SK-N-SH treated with all-trans-retinoic acid at 6 μM for 48 hours (cell line): ENCODE measurements at regions not wholly inside any gene's neighbourhood (a gene's known extent, or its start where the extent isn't known, plus 50 kb on each side); places are given as distances from the start of the nearest gene placed in this dataset.

Experiments
- ATAC-seq: fragments of 200-7000 bp; cut with Tn5 transposase; 3 replicates; pipeline ENCODE4 v1.9.1; 2020; ENCODE audit warnings: mild to moderate bottlenecking, moderate library complexity
- ARNTL ChIP-seq: fragments of 450-650 bp; formaldehyde crosslinking; IDR thresholded peaks from 2 replicates; pipeline ENCODE4 v1.5.0; 2020; ENCODE audit warnings: low read depth, mild to moderate bottlenecking, moderate library complexity, borderline replicate concordance
- BACH2 ChIP-seq: fragments of 250-450 bp; sonication (Bioruptor Pico); IDR thresholded peaks from 2 replicates; pipeline ENCODE4 v1.9.0; 2021; ENCODE audit warnings: mild to moderate bottlenecking, borderline replicate concordance
- CSDC2 ChIP-seq: fragments of 250-450 bp; sonication (Bioruptor Pico); IDR thresholded peaks from 2 replicates; pipeline ENCODE4 v1.5.0; 2020; ENCODE audit warnings: mild to moderate bottlenecking, moderate library complexity
- CSRNP3 ChIP-seq: fragments of 250-450 bp; sonication (Bioruptor Pico); IDR thresholded peaks from 2 replicates; pipeline ENCODE4 v1.5.1; 2021; ENCODE audit warnings: mild to moderate bottlenecking, moderate library complexity
- GLIS3 ChIP-seq: fragments of 250-450 bp; sonication (Bioruptor Pico); IDR thresholded peaks from 2 replicates; pipeline ENCODE4 v1.5.0; 2020; ENCODE audit warnings: mild to moderate bottlenecking, moderate library complexity
- ISL1 ChIP-seq: fragments of 250-450 bp; sonication (Bioruptor Pico); IDR thresholded peaks from 2 replicates; pipeline ENCODE4 v2.1.2; 2022; ENCODE audit warnings: mild to moderate bottlenecking, moderate library complexity
- OSR1 ChIP-seq: fragments of 250-450 bp; sonication (Bioruptor Pico); IDR thresholded peaks from 2 replicates; pipeline ENCODE4 v1.8.0; 2022; ENCODE audit warnings: moderate library complexity, mild to moderate bottlenecking, inconsistent platforms
- PPARA ChIP-seq: fragments of 250-450 bp; sonication (Bioruptor Pico); IDR thresholded peaks from 2 replicates; pipeline ENCODE4 v1.5.0; 2020; ENCODE audit warnings: mild to moderate bottlenecking, borderline replicate concordance
- RARB ChIP-seq: fragments of 250-450 bp; sonication (Bioruptor Pico); IDR thresholded peaks from 2 replicates; pipeline ENCODE4 v1.8.0; 2021; ENCODE audit warnings: mild to moderate bottlenecking, moderate library complexity
- SNAI2 ChIP-seq: fragments of 250-450 bp; sonication (Bioruptor Pico); IDR thresholded peaks from 2 replicates; pipeline ENCODE4 v1.5.0; 2020; ENCODE audit warnings: mild to moderate bottlenecking, moderate library complexity
- TCF4 ChIP-seq: fragments of 250-450 bp; sonication (Bioruptor Pico); IDR thresholded peaks from 2 replicates; pipeline ENCODE4 v1.8.0; 2021; ENCODE audit warnings: mild to moderate bottlenecking, moderate library complexity, borderline replicate concordance
- TOX ChIP-seq: fragments of 250-450 bp; sonication (Bioruptor Pico); IDR thresholded peaks from 2 replicates; pipeline ENCODE4 v1.8.0; 2021; ENCODE audit warnings: mild to moderate bottlenecking, moderate library complexity, borderline replicate concordance
- TSHZ2 ChIP-seq: fragments of 250-450 bp; sonication (Bioruptor Pico); IDR thresholded peaks from 2 replicates; pipeline ENCODE4 v1.5.0; 2020; ENCODE audit warnings: mild to moderate bottlenecking, moderate library complexity
- ZC3H10 ChIP-seq: fragments of 250-450 bp; sonication (Bioruptor Pico); IDR thresholded peaks from 2 replicates; pipeline ENCODE4 v1.5.1; 2021; ENCODE audit warnings: mild to moderate bottlenecking, moderate library complexity
- ZFP30 ChIP-seq: fragments of 450-650 bp; formaldehyde crosslinking; IDR thresholded peaks from 2 replicates; pipeline ENCODE4 v1.5.0; 2022; ENCODE audit warnings: mild to moderate bottlenecking, moderate library complexity
- ZNF565 ChIP-seq: fragments of 450-650 bp; formaldehyde crosslinking; conservative IDR thresholded peaks from 2 replicates; pipeline ENCODE4 v1.5.0; 2020; ENCODE audit warnings: low read depth, mild to moderate bottlenecking, moderate library complexity
- ZNF70 ChIP-seq: fragments of 450-650 bp; formaldehyde crosslinking; IDR thresholded peaks from 2 replicates; pipeline ENCODE4 v1.5.0; 2020; ENCODE audit warnings: mild to moderate bottlenecking, moderate library complexity
- ZNF8 ChIP-seq: fragments of 450-650 bp; formaldehyde crosslinking; IDR thresholded peaks from 2 replicates; pipeline ENCODE4 v1.5.0; 2020; ENCODE audit warnings: mild to moderate bottlenecking, moderate library complexity
- TF ChIP-seq, protein P1 (sequence below): fragments of 250-450 bp; sonication (Bioruptor Pico); IDR thresholded peaks from 2 replicates; pipeline ENCODE4 v1.8.0; 2021; ENCODE audit warnings: low read depth, mild to moderate bottlenecking, moderate library complexity, borderline replicate concordance
- TF ChIP-seq, protein P2 (sequence below): fragments of 250-450 bp; sonication (Bioruptor Pico); IDR thresholded peaks from 2 replicates; pipeline ENCODE4 v1.8.0; 2020; ENCODE audit warnings: mild to moderate bottlenecking, moderate library complexity, borderline replicate concordance

GRCh38 chr4:98781641-98782357 is 123.4 kb upstream of the TSPAN5 start:
- TF ChIP-seq ZC3H10 (CRISPR knock-in tag) = no peak
- no peak for TF ChIP-seq CSDC2 (CRISPR knock-in tag)
- no peak for TF ChIP-seq ZNF70 (CRISPR knock-in tag)
- no peak for TF ChIP-seq CSRNP3 (CRISPR knock-in tag)
- TF ChIP-seq GLIS3 (CRISPR knock-in tag) = no peak
- TF ChIP-seq ZNF565 = no peak
- TF ChIP-seq BACH2 (CRISPR knock-in tag) = no peak
- TF ChIP-seq ZFP30 (CRISPR knock-in tag) = no peak
- no peak for TF ChIP-seq PPARA (CRISPR knock-in tag)
- no peak for TF ChIP-seq ISL1 (CRISPR knock-in tag)
- TF ChIP-seq TSHZ2 = no peak
- TF ChIP-seq, protein P1, sequence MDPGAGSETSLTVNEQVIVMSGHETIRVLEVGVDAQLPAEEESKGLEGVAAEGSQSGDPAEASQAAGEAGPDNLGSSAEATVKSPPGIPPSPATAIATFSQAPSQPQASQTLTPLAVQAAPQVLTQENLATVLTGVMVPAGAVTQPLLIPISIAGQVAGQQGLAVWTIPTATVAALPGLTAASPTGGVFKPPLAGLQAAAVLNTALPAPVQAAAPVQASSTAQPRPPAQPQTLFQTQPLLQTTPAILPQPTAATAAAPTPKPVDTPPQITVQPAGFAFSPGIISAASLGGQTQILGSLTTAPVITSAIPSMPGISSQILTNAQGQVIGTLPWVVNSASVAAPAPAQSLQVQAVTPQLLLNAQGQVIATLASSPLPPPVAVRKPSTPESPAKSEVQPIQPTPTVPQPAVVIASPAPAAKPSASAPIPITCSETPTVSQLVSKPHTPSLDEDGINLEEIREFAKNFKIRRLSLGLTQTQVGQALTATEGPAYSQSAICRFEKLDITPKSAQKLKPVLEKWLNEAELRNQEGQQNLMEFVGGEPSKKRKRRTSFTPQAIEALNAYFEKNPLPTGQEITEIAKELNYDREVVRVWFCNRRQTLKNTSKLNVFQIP (CRISPR knock-in tag) = no peak
- TF ChIP-seq, protein P2, sequence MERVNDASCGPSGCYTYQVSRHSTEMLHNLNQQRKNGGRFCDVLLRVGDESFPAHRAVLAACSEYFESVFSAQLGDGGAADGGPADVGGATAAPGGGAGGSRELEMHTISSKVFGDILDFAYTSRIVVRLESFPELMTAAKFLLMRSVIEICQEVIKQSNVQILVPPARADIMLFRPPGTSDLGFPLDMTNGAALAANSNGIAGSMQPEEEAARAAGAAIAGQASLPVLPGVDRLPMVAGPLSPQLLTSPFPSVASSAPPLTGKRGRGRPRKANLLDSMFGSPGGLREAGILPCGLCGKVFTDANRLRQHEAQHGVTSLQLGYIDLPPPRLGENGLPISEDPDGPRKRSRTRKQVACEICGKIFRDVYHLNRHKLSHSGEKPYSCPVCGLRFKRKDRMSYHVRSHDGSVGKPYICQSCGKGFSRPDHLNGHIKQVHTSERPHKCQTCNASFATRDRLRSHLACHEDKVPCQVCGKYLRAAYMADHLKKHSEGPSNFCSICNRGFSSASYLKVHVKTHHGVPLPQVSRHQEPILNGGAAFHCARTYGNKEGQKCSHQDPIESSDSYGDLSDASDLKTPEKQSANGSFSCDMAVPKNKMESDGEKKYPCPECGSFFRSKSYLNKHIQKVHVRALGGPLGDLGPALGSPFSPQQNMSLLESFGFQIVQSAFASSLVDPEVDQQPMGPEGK = no peak
- no peak for TF ChIP-seq OSR1 (CRISPR knock-in tag)
- TF ChIP-seq ZNF8 (CRISPR knock-in tag) = no peak
- no peak for TF ChIP-seq SNAI2 (CRISPR knock-in tag)
- TF ChIP-seq RARB (CRISPR knock-in tag) = no peak
- TF ChIP-seq ARNTL (CRISPR knock-in tag) = no peak
- no peak for TF ChIP-seq TCF4 (CRISPR knock-in tag)

DNA sequence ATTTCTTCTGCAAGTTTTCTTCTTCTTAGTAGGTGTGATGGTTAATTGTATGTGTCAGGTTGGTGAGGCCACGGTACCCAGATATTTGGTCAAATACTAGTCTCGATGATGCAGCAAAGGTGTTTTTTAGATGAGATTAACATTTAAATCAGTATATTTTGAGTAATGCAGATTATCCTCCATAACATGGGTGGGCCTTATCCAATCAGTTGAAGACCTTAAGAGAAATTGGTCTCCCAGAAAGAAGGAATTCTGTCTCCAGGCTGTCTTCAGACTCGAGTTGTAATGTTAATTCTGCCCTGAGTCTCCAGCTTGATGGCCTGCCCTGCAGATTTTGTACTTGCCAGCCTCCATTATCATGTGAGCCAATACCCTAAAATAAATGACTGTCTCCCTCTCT is 122.5 kb upstream of the TSPAN5 start:
- no peak for ATAC-seq
- TF ChIP-seq TOX (no peak), ISL1 (CRISPR knock-in tag) (no peak), GLIS3 (CRISPR knock-in tag) (no peak), TSHZ2 (no peak)
- TF ChIP-seq, protein P2 = no peak

More at GRCh38 chr4:98781641-98782357, 123.4 kb upstream of the TSPAN5 start:
- ATAC-seq = no peak
